ENCODE measurements at regions not wholly inside any gene's neighbourhood (a gene's known extent, or its start where the extent isn't known, plus 50 kb on each side); places are given as distances from the start of the nearest gene placed in this dataset.

DNA sequence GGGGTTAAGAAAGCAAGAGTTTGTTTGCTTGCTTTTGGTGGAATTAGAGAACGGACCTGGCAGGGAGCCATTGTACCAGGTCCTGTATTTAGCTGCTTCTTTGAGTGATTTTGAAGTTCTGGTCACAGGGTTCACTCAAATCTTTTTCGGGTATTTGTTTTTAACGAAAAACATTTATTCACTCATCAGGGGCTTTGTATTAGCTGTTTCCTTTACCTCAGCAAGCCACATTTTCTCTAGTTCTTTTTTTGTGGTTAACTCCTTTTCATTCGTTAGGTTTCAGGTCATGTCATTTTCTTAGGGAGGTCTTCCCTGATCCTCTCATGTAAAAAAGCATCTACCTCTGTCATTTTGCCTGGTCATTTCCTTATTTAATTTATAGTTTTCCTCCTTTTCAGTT is 1502.2 kb downstream of the GRIK2 start:
- TF ChIP-seq SUZ12 (IDR thresholded peaks at IDR 0.05; ENCODE audit: extremely low read depth, insufficient read depth, insufficient read length) (no peak), YY1 (IDR thresholded peaks at IDR 0.05; ENCODE audit: insufficient read depth, insufficient read length) (no peak), ZNF274 (IDR thresholded peaks at IDR 0.05; ENCODE audit: low read depth, low read length) (no peak)
